NCI-H1694 (cell line): ENCODE measurements at regions not wholly inside any gene's neighbourhood (a gene's known extent, or its start where the extent isn't known, plus 50 kb on each side); places are given as distances from the start of the nearest gene placed in this dataset.

Experiments
- DNase-seq: peaks from one replicate; lab custom pipeline; 2025; lab: John Stamatoyannopoulos, UW

- DNase-seq: no peak
Measured at GRCh38 chr22:49506010-49506400, 321.7 kb downstream of the BRD1 start.

GRCh38 chr22:49505337-49506009 lies 322.2 kb downstream of the BRD1 start:
- DNase-seq: no peak

GRCh38 chr22:49503896-49504521 lies 323.7 kb downstream of the BRD1 start:
- no peak for DNase-seq

GRCh38 chr22:49503321-49503720 lies 324.4 kb downstream of the BRD1 start:
- no peak for DNase-seq

GRCh38 chr22:49502126-49502826 lies 325.4 kb downstream of the BRD1 start:
- DNase-seq: no peak

- DNase-seq: no peak
Measured at GRCh38 chr22:49500942-49501395, 326.7 kb downstream of the BRD1 start.

- DNase-seq: no peak
Measured at GRCh38 chr22:49500076-49500460, 327.6 kb downstream of the BRD1 start.

- no peak for DNase-seq
Measured at GRCh38 chr22:49499433-49500075, 328.1 kb downstream of the BRD1 start.

GRCh38 chr22:49497266-49497665 lies 330.4 kb downstream of the BRD1 start:
- DNase-seq: no peak

GRCh38 chr22:49494555-49494954 lies 333.1 kb downstream of the BRD1 start:
- no peak for DNase-seq

- no peak for DNase-seq
Measured at GRCh38 chr22:49492741-49493251, 334.9 kb downstream of the BRD1 start.

GRCh38 chr22:49492308-49492707 lies 335.4 kb downstream of the BRD1 start:
- DNase-seq: no peak

- DNase-seq: no peak
Measured at GRCh38 chr22:49491726-49492125, 335.9 kb downstream of the BRD1 start.

- DNase-seq: no peak
Measured at GRCh38 chr22:49491221-49491635, 336.4 kb downstream of the BRD1 start.

- no peak for DNase-seq
Measured at GRCh38 chr22:49490692-49491091, 337.0 kb downstream of the BRD1 start.

- no peak for DNase-seq
Measured at GRCh38 chr22:49489821-49490220, 337.9 kb downstream of the BRD1 start.

- no peak for DNase-seq
Measured at GRCh38 chr22:49488943-49489342, 338.7 kb downstream of the BRD1 start.

GRCh38 chr22:49487950-49488349 lies 339.7 kb downstream of the BRD1 start:
- no peak for DNase-seq

- no peak for DNase-seq
Measured at GRCh38 chr22:49486225-49486624, 341.4 kb downstream of the BRD1 start.

GRCh38 chr22:49483946-49484345 lies 343.7 kb downstream of the BRD1 start:
- no peak for DNase-seq

- no peak for DNase-seq
Measured at GRCh38 chr22:49483281-49483870, 344.3 kb downstream of the BRD1 start.

GRCh38 chr22:49482811-49483210 lies 344.9 kb downstream of the BRD1 start:
- DNase-seq: no peak
